Neural cell (in vitro differentiated cells): ENCODE measurements at regions not wholly inside any gene's neighbourhood (a gene's known extent, or its start where the extent isn't known, plus 50 kb on each side); places are given as distances from the start of the nearest gene placed in this dataset.
"Not testable (repeated sequence)": the region's sequence is repeated elsewhere in the genome, so short reads cannot be mapped to it uniquely, and the experiment has no call there.

Experiments
- H2AFZ ChIP-seq: fragments of 200-600, 300-800 bp; sonication (generic), shearing (Covaris generic); 2 replicates; pipeline ENCODE4 v1.6.0; 2014; ENCODE audit warnings: low read depth, mild to moderate bottlenecking, antibody characterized with exemption, low read length, moderate library complexity
- H3F3A ChIP-seq: fragments of 200-600 bp; shearing (Covaris generic); 2 replicates; pipeline ENCODE4 v1.6.1; 2016; ENCODE audit warnings: mild to moderate bottlenecking, moderate library complexity, mixed read lengths, antibody characterized with exemption, low read length; ENCODE audit not compliant: insufficient read depth, poor library complexity, severe bottlenecking
- H3K27ac ChIP-seq: fragments of 200-600, 300-800 bp; sonication (generic), shearing (Covaris generic); 2 replicates; pipeline ENCODE4 v1.5.1; 2014; ENCODE audit warnings: mild to moderate bottlenecking, low read length, moderate library complexity
- H3K27me3 ChIP-seq: fragments of 300-800, 200-600 bp; sonication (generic), shearing (Covaris generic); 2 replicates; pipeline ENCODE4 v1.6.0; 2014; ENCODE audit warnings: mild to moderate bottlenecking, low read depth, low read length, moderate library complexity; ENCODE audit not compliant: insufficient read depth
- H3K36me3 ChIP-seq: fragments of 300-800, 200-600 bp; sonication (generic), shearing (Covaris generic); 2 replicates; pipeline ENCODE4 v1.5.1; 2014; ENCODE audit warnings: mild to moderate bottlenecking, antibody characterized with exemption, low read length, moderate library complexity; ENCODE audit not compliant: insufficient read depth
- H3K4me2 ChIP-seq: fragments of 300-800, 200-600 bp; sonication (generic), shearing (Covaris generic); 2 replicates; pipeline ENCODE4 v1.6.0; 2014; ENCODE audit warnings: mild to moderate bottlenecking, low read length
- H3K4me3 ChIP-seq: fragments of 300-800, 200-600 bp; sonication (generic), shearing (Covaris generic); 2 replicates; pipeline ENCODE4 v1.5.1; 2014; ENCODE audit warnings: mild to moderate bottlenecking, low read length, moderate library complexity
- H3K79me2 ChIP-seq: fragments of 200-600 bp; shearing (Covaris generic); replicated peaks from 2 replicates; pipeline ENCODE4 v1.6.0; 2014; ENCODE audit warnings: mild to moderate bottlenecking, low read length, moderate library complexity; ENCODE audit not compliant: insufficient read depth
- H3K9ac ChIP-seq: fragments of 300-800, 200-600 bp; sonication (generic), shearing (Covaris generic); 2 replicates; pipeline ENCODE4 v1.6.1; 2016; ENCODE audit warnings: mild to moderate bottlenecking, low read length, mixed read lengths
- H3K9me2 ChIP-seq: fragments of 200-600 bp; shearing (Covaris generic); 2 replicates; pipeline ENCODE4 v1.6.1; 2016; ENCODE audit warnings: mild to moderate bottlenecking, low read length, mixed read lengths; ENCODE audit not compliant: insufficient read depth
- H3K9me3 ChIP-seq: fragments of 200-600, 300-800 bp; sonication (generic), shearing (Covaris generic); 2 replicates; pipeline ENCODE4 v1.6.1; 2016; ENCODE audit warnings: mild to moderate bottlenecking, mixed run types, low read length, moderate library complexity, mixed read lengths
- H4K20me1 ChIP-seq: fragments of 200-600 bp; shearing (Covaris generic); 2 replicates; pipeline ENCODE4 v1.6.1; 2016; ENCODE audit warnings: mild to moderate bottlenecking, mixed run types; ENCODE audit not compliant: insufficient read depth
- CTCF ChIP-seq: fragments of 450-650 bp; IDR thresholded peaks from 2 replicates; pipeline ENCODE4 v1.5.1; 2014; ENCODE audit warnings: antibody characterized with exemption, mild to moderate bottlenecking, moderate library complexity; ENCODE audit not compliant: poor library complexity, severe bottlenecking
- EP300 ChIP-seq: fragments of 450-650 bp; conservative IDR thresholded peaks from 2 replicates; pipeline ENCODE4 v1.6.1; 2014; ENCODE audit warnings: antibody characterized with exemption, mild to moderate bottlenecking, moderate library complexity; ENCODE audit not compliant: poor library complexity, severe bottlenecking
- EZH2 ChIP-seq: fragments of 200-600, 300-800 bp; shearing (Covaris generic), sonication (generic); IDR thresholded peaks from 2 replicates; pipeline ENCODE4 v1.6.1; 2014; ENCODE audit warnings: antibody characterized with exemption, low read length, borderline replicate concordance, mild to moderate bottlenecking; ENCODE audit not compliant: insufficient read depth, poor library complexity, severe bottlenecking
- MXI1 ChIP-seq: fragments of 450-650 bp; conservative IDR thresholded peaks from 2 replicates; pipeline ENCODE4 v1.6.1; 2014; ENCODE audit warnings: antibody characterized with exemption, mild to moderate bottlenecking; ENCODE audit not compliant: poor library complexity, severe bottlenecking
- POLR2AphosphoS5 ChIP-seq: IDR thresholded peaks from 2 replicates; pipeline ENCODE4 v1.6.1; 2012
- RAD21 ChIP-seq: fragments of 450-650 bp; conservative IDR thresholded peaks from 2 replicates; pipeline ENCODE4 v1.6.1; 2014; ENCODE audit warnings: antibody characterized with exemption, mild to moderate bottlenecking, moderate library complexity
- SMC3 ChIP-seq: fragments of 450-650 bp; conservative IDR thresholded peaks from 2 replicates; pipeline ENCODE4 v1.6.1; 2014; ENCODE audit warnings: antibody characterized with exemption, mild to moderate bottlenecking, moderate library complexity; ENCODE audit not compliant: poor library complexity
- TAF1 ChIP-seq: IDR thresholded peaks from 2 replicates; pipeline ENCODE4 v1.6.1; 2012; ENCODE audit warnings: low read depth
- TF ChIP-seq, protein P1 (sequence below): IDR thresholded peaks from 2 replicates; pipeline ENCODE4 v1.6.1; 2012; ENCODE audit warnings: borderline replicate concordance

DNA sequence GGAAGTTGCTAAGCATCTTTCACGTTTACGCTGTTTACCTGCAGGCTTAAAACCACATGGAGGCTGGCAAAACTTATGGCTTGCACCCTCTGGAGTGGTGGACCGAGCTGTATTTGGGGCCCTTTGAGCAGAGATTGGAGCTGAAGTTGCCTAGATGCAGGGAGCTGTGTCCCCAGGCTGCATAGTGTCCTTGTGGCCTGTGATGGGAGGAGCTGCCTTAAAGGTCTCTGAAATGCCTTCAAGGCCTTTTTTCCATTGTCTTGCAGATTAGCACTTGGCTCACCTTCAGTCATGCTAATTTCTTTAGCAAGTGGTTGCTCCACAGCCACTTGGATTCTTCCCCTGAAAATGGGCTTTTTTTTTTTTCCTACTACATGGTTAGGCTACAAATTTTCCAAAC is 81.5 kb upstream of the CHD1 start:
- Histone ChIP-seq H3K4me2 (no peak overlapping the region), H3K9me2 (no peaks in the 10 kb centered on the region), H3K27me3 (no peaks in the 10 kb centered on the region), H4K20me1 (no peaks in the 10 kb centered on the region), H3K27ac (no peak overlapping the region), H3F3A (no peaks in the 10 kb centered on the region), H3K36me3 (no peaks in the 10 kb centered on the region), H3K9ac (no peak overlapping the region), H3K79me2 (no peaks in the 10 kb centered on the region), H2AFZ (no peak overlapping the region), H3K9me3 (peaks cover 6% of the 10 kb centered on the region), H3K4me3 (no peak overlapping the region)
- no peak for TF ChIP-seq SMC3
- no peak for TF ChIP-seq EP300
- TF ChIP-seq TAF1: no peak
- no peak for TF ChIP-seq MXI1
- TF ChIP-seq POLR2AphosphoS5: no peak
- TF ChIP-seq EZH2: no peak
- TF ChIP-seq, protein P1, sequence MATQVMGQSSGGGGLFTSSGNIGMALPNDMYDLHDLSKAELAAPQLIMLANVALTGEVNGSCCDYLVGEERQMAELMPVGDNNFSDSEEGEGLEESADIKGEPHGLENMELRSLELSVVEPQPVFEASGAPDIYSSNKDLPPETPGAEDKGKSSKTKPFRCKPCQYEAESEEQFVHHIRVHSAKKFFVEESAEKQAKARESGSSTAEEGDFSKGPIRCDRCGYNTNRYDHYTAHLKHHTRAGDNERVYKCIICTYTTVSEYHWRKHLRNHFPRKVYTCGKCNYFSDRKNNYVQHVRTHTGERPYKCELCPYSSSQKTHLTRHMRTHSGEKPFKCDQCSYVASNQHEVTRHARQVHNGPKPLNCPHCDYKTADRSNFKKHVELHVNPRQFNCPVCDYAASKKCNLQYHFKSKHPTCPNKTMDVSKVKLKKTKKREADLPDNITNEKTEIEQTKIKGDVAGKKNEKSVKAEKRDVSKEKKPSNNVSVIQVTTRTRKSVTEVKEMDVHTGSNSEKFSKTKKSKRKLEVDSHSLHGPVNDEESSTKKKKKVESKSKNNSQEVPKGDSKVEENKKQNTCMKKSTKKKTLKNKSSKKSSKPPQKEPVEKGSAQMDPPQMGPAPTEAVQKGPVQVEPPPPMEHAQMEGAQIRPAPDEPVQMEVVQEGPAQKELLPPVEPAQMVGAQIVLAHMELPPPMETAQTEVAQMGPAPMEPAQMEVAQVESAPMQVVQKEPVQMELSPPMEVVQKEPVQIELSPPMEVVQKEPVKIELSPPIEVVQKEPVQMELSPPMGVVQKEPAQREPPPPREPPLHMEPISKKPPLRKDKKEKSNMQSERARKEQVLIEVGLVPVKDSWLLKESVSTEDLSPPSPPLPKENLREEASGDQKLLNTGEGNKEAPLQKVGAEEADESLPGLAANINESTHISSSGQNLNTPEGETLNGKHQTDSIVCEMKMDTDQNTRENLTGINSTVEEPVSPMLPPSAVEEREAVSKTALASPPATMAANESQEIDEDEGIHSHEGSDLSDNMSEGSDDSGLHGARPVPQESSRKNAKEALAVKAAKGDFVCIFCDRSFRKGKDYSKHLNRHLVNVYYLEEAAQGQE: no peak
- no peak for TF ChIP-seq CTCF
- TF ChIP-seq RAD21: no peak

- H3K79me2 ChIP-seq, H3K4me3 ChIP-seq, H3K27me3 ChIP-seq, H3K9ac ChIP-seq, H3K9me2 ChIP-seq, H4K20me1 ChIP-seq, H3F3A ChIP-seq, H3K36me3 ChIP-seq, H3K9me3 ChIP-seq, H2AFZ ChIP-seq, H3K4me2 ChIP-seq, H3K27ac ChIP-seq: not testable (repeated sequence)
Observed at GRCh38 chr5:99008009-99008408, 79.2 kb upstream of the CHD1 start.

- Histone ChIP-seq H3K27me3 (no peaks in the 10 kb centered on the region), H4K20me1 (no peaks in the 10 kb centered on the region), H3K4me3 (no peak overlapping the region), H3K27ac (no peak overlapping the region), H2AFZ (no peak overlapping the region), H3K79me2 (no peaks in the 10 kb centered on the region), H3K9me3 (peaks cover 6% of the 10 kb centered on the region), H3K4me2 (no peak overlapping the region), H3K9ac (no peak overlapping the region), H3F3A (no peaks in the 10 kb centered on the region), H3K36me3 (no peaks in the 10 kb centered on the region), H3K9me2 (no peaks in the 10 kb centered on the region)
- TF ChIP-seq TAF1: no peak
- no peak for TF ChIP-seq RAD21
- TF ChIP-seq EP300: peak; percentile 30
Observed at GRCh38 chr5:99005506-99005905, 76.7 kb upstream of the CHD1 start.
